NCI-H2196 treated with DMSO at 0.1 percent for 48 hours (cell line): ENCODE measurements at regions not wholly inside any gene's neighbourhood (a gene's known extent, or its start where the extent isn't known, plus 50 kb on each side); places are given as distances from the start of the nearest gene placed in this dataset.

ENCODE experiments used
- DNase-seq: peaks from one replicate; lab custom pipeline; 2025; ENCODE audit not compliant: unreplicated experiment; lab: John Stamatoyannopoulos, UW

DNA sequence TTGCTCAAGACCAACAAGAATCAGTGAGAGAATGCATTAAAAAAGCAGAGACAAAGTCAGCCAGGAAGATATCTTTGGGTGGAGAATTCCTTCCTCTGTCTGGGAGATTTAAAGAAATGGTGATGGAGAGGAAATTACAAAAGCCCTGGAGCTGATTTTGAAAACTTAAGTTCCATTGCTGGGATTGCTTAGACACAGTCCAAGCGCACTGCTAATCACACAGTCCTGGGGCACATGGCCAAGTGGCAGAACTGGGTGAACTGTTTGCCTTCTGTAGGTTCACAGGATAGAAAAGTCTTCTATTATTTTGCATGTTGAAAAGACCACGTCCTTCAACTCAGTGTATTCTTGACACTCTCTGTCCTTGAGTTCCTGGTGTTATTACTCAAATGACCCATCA is 284.9 kb upstream of the FBXL7 start:
- DNase-seq = no peak

- no peak for DNase-seq
These were observed 286.0 kb upstream of the FBXL7 start for GRCh38 chr5:15214010-15214409.

DNA sequence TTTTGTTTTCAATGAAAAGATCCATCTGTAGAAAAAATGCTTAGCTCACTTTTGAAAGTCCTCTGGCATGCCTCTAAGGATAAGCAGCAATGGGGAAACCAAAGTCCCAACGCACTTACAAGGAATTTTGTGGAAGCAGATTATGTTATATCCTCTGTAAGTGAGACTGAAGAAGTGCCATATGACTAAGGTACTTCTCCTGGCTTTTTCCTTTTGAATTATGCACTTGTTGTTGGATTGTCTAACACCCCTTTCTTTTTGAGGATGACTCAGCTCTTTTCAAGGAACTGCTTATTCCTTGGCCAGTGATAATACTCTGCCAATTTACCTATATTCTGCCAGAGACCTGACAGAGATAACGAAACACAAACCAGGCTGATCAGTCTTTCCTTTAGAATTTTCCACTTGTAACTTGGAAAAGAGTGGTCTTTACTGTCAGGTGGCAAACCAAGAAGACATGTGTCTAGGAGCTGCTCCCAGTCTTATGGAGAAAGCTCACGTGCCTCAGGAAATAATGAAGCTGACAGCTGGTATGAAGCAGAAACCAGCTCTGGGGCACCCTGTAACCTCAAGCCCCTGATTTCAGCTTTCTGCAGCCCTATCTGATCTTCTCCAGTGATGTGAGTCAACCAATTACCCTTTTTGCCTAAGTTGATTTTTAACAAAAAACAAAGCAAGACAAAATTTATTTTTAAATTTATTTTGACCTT is 290.8 kb upstream of the FBXL7 start:
- no peak for DNase-seq

DNA sequence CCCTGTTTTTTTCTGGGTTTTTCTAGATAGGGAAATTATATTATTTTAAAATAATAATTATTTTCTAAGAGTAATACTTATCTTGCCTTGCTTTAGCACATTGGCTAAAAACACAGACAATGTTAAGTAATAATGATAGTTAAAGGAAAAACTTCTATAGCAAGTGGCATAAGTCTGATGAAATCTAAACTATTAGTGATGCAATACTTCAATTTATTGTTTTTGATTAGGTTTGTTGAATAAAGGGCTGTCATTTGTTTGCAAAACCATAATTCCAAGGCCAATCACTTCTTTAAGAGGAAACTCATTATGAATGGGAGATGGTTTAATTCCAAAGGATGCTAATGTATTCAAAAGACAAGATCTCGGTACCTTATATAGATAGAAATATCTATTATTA is 293.8 kb upstream of the FBXL7 start:
- no peak for DNase-seq

DNA sequence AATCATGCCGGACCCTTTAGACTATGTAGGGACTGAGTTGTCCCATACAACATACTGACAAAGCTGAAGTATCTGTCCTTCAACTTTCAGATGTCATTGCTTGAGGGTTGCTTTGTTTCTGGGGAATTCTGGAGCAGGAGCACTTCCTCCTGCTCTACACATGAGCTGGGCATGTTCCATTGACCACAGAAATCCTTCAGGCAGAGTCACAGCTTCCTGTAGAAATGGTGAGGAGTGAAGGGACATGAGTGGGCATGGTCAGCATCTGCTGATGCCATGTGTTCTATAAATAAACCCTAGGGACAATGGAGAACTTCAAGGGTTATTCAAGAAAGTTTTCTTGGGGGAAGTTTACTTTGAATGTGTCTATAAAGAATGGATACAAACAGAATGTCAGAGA is 296.6 kb upstream of the FBXL7 start:
- DNase-seq = no peak

GRCh38 chr5:15191012-15191411 is 309.0 kb upstream of the FBXL7 start:
- DNase-seq = no peak

- no peak for DNase-seq
These were observed 311.9 kb upstream of the ANKH start for GRCh38 chr5:15183520-15183919.

DNA sequence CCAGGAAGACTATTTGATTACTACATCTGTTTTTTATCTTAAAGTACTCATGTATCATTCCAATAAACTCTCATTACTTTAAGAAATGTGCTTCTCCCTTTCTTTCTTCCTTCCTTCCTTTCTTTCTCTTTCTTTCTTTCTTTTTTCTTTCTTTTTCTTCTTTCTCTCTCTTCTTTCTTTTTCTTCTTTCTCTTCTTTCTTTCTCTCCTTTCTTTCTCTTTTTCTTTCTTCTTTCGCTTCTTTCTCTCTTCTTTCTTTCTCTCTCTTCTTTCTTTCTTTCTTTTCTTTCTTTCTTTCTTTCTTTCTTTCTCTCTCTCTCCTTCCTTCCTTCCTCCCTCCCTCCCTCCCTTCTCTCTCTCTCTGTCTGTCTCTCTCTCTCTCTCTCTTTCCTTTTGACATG is 298.6 kb upstream of the ANKH start:
- DNase-seq = no peak

- DNase-seq = no peak
These were observed 296.8 kb upstream of the ANKH start for GRCh38 chr5:15168358-15168757.

GRCh38 chr5:15160091-15160490 is 288.5 kb upstream of the ANKH start:
- DNase-seq = no peak

- no peak for DNase-seq
These were observed 288.0 kb upstream of the ANKH start for GRCh38 chr5:15159606-15160005.

GRCh38 chr5:15142458-15142857 is 270.9 kb upstream of the ANKH start:
- DNase-seq = no peak

- DNase-seq = no peak
These were observed 265.8 kb upstream of the ANKH start for GRCh38 chr5:15137414-15137813.

- no peak for DNase-seq
These were observed 264.1 kb upstream of the ANKH start for GRCh38 chr5:15135661-15136060.

DNA sequence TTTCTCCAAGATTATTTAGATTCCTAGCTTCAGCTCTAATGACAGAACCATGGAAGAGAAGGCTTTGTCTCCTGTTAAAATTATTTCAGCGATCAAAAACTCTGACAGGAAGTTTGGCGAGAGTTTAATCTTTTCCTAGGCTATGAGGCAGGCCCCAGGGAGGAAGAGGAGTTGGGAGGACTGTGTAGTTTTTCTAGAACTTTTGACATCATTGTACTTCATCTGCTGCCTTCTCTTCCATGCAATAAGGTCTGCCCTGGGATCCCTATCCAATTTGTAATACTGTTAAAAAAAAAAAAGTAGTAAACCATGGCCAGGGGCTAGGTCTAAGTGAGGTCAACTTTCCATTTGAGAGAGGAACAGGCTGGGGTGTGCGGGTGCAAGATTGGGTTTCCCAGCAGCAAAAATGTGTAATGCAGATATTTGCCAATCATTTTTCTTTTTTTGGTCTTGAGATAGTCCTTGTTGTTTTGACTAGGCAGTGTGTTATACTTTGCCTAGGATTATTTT is 261.9 kb upstream of the ANKH start:
- DNase-seq = no peak

DNA sequence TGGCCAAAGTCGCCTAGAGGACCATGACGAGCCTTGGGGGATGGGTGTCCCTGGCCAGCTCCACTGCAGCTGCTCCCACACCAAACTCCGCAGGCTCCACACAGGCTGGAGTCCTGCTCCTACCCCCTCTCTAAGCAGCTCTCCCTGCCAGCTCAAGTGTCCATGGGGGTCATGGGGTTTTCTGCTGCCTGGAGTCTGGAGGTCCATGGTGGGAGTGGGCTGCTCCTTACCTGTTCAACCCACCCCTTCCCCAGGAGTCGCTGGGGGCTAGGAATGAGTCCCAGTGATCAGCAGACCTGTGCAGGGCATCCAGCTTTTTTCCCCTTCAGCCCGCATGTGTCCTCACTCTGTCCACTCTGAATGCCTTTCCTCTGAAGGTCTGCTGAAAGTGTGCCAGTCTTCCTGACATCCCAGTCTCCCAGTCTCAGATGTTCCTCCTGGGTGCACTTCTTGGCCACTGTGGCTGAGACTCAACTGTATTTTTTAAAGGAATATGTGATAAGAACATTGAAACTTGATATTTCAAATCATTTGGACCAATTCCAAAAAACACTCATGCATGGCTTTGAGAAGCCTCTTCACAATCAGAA is 261.3 kb upstream of the ANKH start:
- DNase-seq = no peak

DNA sequence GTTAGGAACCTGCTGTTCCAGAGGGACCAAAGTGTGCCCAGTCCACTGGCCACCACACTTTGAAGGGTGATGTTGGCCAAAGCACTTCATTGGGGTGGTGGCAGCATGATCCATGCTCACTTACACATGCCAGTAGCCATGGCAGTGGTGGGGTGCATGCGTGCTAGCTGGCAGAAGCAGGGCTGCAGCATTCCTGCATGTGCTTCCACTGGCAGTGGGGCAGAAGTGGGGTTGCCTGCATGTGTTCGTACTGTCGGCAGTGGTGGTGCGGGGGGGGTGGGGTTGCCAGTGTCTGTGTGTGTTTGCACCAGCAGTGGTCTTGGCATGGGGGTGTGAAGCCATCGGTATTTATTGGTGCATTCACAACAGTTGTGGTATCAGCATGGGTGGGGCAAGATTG is 260.3 kb upstream of the ANKH start:
- DNase-seq = no peak

- DNase-seq = no peak
These were observed 253.4 kb upstream of the ANKH start for GRCh38 chr5:15124871-15125568.

DNA sequence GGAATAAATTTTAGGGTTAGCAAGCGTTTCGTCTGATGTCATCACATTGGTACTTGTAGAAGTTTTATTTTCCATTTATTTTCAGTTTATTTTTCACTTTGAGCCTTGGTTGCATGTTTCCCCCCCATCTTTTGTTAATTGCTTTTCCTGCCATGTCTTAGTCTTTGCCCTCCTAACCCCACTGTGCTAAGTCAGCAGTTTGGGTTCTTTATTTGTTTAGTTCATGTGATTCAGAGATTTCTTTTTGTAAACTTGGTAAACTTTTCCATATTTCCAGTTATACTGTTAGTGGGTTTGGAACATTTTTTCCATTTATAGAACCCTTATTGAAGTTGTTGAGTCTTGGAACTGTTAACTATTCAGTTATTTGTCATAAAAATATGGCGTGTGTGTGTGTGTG is 252.9 kb upstream of the ANKH start:
- no peak for DNase-seq

- no peak for DNase-seq
These were observed 246.1 kb upstream of the ANKH start for GRCh38 chr5:15117688-15118087.

DNA sequence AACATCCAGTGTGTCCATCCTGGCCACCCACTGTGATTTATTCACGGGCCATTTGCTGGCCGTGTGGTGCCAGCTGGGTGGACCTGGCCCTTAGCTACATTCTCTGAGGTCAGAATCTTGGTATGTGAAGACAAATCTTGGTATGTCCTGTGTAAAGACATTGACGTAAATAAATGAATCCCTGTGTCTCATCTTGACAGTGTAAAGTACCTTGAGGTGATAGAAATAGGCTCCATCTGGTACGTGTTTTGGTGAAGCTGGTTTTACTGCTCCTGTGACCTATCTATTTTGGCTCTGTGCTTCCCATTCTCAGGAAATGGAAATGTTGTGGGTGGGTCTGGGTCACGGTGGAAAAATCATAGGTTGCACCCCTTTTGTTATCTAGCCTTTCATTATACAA is 245.4 kb upstream of the ANKH start:
- DNase-seq = no peak

GRCh38 chr5:15106530-15107283 is 235.1 kb upstream of the ANKH start:
- DNase-seq = no peak
